ENCODE measurements at regions not wholly inside any gene's neighbourhood (a gene's known extent, or its start where the extent isn't known, plus 50 kb on each side); places are given as distances from the start of the nearest gene placed in this dataset.

- Histone ChIP-seq H3K4me1 (ENCODE audit: insufficient read depth, low read length) (no peaks in the 10 kb centered on the region), H3K27ac (ENCODE audit: extremely low read length, insufficient read depth, low read length) (no peak overlapping the region), H3K9me3 (ENCODE audit: low read length) (no peaks in the 10 kb centered on the region), H3K4me2 (ENCODE audit: low read depth, low read length) (no peak overlapping the region), H3K9ac (ENCODE audit: insufficient read depth, low read depth, low read length) (no peak overlapping the region), H4K20me1 (ENCODE audit: insufficient read depth, low read length) (no peaks in the 10 kb centered on the region), H3K79me2 (ENCODE audit: insufficient read depth, low read length) (no peaks in the 10 kb centered on the region), H3K27me3 (ENCODE audit: control insufficient read depth in 1 of 2, insufficient read depth in 2 of 2, low read length in 2 of 2) (peaks cover 0 to 1% of the 10 kb centered on the region in 2 experiments; a peak in 2 of 5 replicates), H3K4me3 (replicated peaks in 1 of 3; ENCODE audit: insufficient read depth in 1 of 3, low read depth in 2 of 3, low read length in 3 of 3) (no peak overlapping the region), H3K36me3 (replicated peaks in 1 of 2; ENCODE audit: control insufficient read depth in 1 of 2, insufficient read depth in 2 of 2, low read length in 2 of 2) (no peaks in the 10 kb centered on the region), H2AFZ (ENCODE audit: low read length) (no peak overlapping the region)
- ChIA-PET POLR2A (no interaction called here), CTCF (ENCODE audit: low intra/inter-chr PET ratio, low total read pairs) (no interaction called here)
- ATAC-seq = no peak
- FAIRE-seq = no peak
- no TSS peak for BruUV-seq (replicated peaks)
- TF ChIP-seq CHD2 (IDR thresholded peaks at IDR 0.05; ENCODE audit: low read depth, low read length) (no peak), ZBTB10 (CRISPR knock-in tag; IDR thresholded peaks at IDR 0.05; ENCODE audit: borderline replicate concordance) (no peak), THAP7 (CRISPR knock-in tag; IDR thresholded peaks at IDR 0.05) (no peak), FOXA1 (IDR thresholded peaks at IDR 0.05) (no peak), FOXA1 (CRISPR knock-in tag; IDR thresholded peaks at IDR 0.05) (no peak), PCBP1 (IDR thresholded peaks at IDR 0.05; ENCODE audit: borderline replicate concordance, low read depth, low read length) (no peak)
- DNase-seq (ENCODE audit: low spot score) = no peak
- intact Hi-C loops (cut with micrococcal nuclease; ENCODE audit: unreplicated experiment) = no loop called here
- 13% methylated on average over 2 of the region's 9 CpGs for WGBS (ENCODE audit: low lambda C conversion rate)
- in situ Hi-C loops (cut with HindIII; ENCODE audit: extremely low pct_ligation_motif_present, low pct_unique_long_range_greater_than_20kb) = no loop called here
Measured at GRCh38 chr7:142602183-142602582, 147.1 kb upstream of the PRSS1 start.

GRCh38 chr7:142598297-142598696, 151.0 kb upstream of the PRSS1 start:
- no TSS peak for BruUV-seq (replicated peaks)
- Histone ChIP-seq H3K9ac (ENCODE audit: insufficient read depth, low read depth, low read length) (no peak overlapping the region), H3K9me3 (ENCODE audit: low read length) (no peaks in the 10 kb centered on the region), H3K4me3 (replicated peaks in 1 of 3; ENCODE audit: insufficient read depth in 1 of 3, low read depth in 2 of 3, low read length in 3 of 3) (no peak overlapping the region), H3K27ac (ENCODE audit: extremely low read length, insufficient read depth, low read length) (no peak overlapping the region), H4K20me1 (ENCODE audit: insufficient read depth, low read length) (no peaks in the 10 kb centered on the region), H3K36me3 (replicated peaks in 1 of 2; ENCODE audit: control insufficient read depth in 1 of 2, insufficient read depth in 2 of 2, low read length in 2 of 2) (no peaks in the 10 kb centered on the region), H3K4me1 (ENCODE audit: insufficient read depth, low read length) (no peaks in the 10 kb centered on the region), H3K79me2 (ENCODE audit: insufficient read depth, low read length) (no peaks in the 10 kb centered on the region), H3K27me3 (ENCODE audit: control insufficient read depth in 1 of 2, insufficient read depth in 2 of 2, low read length in 2 of 2) (peaks cover 0 to 1% of the 10 kb centered on the region in 2 experiments; a peak in 2 of 5 replicates), H3K4me2 (ENCODE audit: low read depth, low read length) (no peak overlapping the region), H2AFZ (ENCODE audit: low read length) (no peak overlapping the region)
- DNase-seq (ENCODE audit: low spot score) (no peak), ATAC-seq (no peak), FAIRE-seq (no peak)
- ChIA-PET CTCF (ENCODE audit: low intra/inter-chr PET ratio, low total read pairs) (no interaction called here), POLR2A (no interaction called here)
- WGBS (ENCODE audit: low lambda C conversion rate) = 47% methylated on average over 6 of the region's 6 CpGs
- in situ Hi-C loops (cut with HindIII; ENCODE audit: extremely low pct_ligation_motif_present, low pct_unique_long_range_greater_than_20kb) = no loop called here
- intact Hi-C loops (cut with micrococcal nuclease; ENCODE audit: unreplicated experiment) = no loop called here
- TF ChIP-seq ZNF276 (CRISPR knock-in tag; IDR thresholded peaks at IDR 0.05; ENCODE audit: low read depth) (no peak), PAWR (CRISPR knock-in tag; IDR thresholded peaks at IDR 0.05; ENCODE audit: borderline replicate concordance) (no peak), ZBTB8A (CRISPR knock-in tag; IDR thresholded peaks at IDR 0.05; ENCODE audit: borderline replicate concordance, low read depth) (no peak), MXD3 (CRISPR knock-in tag; IDR thresholded peaks at IDR 0.05) (no peak), RXRB (CRISPR knock-in tag; IDR thresholded peaks at IDR 0.05; ENCODE audit: borderline replicate concordance) (no peak), TFDP2 (CRISPR knock-in tag; IDR thresholded peaks at IDR 0.05) (no peak)
